ENCODE measurements at regions not wholly inside any gene's neighbourhood (a gene's known extent, or its start where the extent isn't known, plus 50 kb on each side); places are given as distances from the start of the nearest gene placed in this dataset.

- POLR2A ChIA-PET, result no interaction called here
- TF ChIP-seq EZH2phosphoT487 (IDR thresholded peaks at IDR 0.05; ENCODE audit: borderline replicate concordance, low read depth, low read length) (no peak), CTCF (conservative IDR thresholded peaks at IDR 0.05; ENCODE audit: low read length) (no peak)
- Histone ChIP-seq H3K4me3 (ENCODE audit: low read depth, low read length, poor library complexity, severe bottlenecking) (no peak overlapping the region), H3K36me3 (ENCODE audit: insufficient read depth, low read length) (no peaks in the 10 kb centered on the region), H3K9me3 (ENCODE audit: low read length) (no peaks in the 10 kb centered on the region), H3K79me2 (ENCODE audit: insufficient read depth, low read depth, low read length) (no peaks in the 10 kb centered on the region), H3K4me1 (ENCODE audit: insufficient read depth, low read length, poor library complexity, severe bottlenecking) (no peaks in the 10 kb centered on the region), H3K27ac (ENCODE audit: low read depth, low read length, poor library complexity, severe bottlenecking) (no peak overlapping the region), H3K9me2 (ENCODE audit: insufficient read depth, low read length) (no peaks in the 10 kb centered on the region), H3K4me2 (ENCODE audit: low read length) (no peak overlapping the region), H2AFZ (ENCODE audit: low read length) (no peak overlapping the region), H4K20me1 (ENCODE audit: insufficient read depth, low read length) (no peaks in the 10 kb centered on the region)
- DNase-seq (ENCODE audit: low spot score), result no peak
- intact Hi-C loops (cut with micrococcal nuclease; ENCODE audit: unreplicated experiment), result no loop called here
- BruUV-seq (replicated peaks), result no TSS peak
- CTCF ChIA-PET (ENCODE audit: unreplicated experiment), result no interaction called here
These were observed 411.1 kb upstream of the MPDZ start for GRCh38 chr9:13690595-13690994.

GRCh38 chr9:13689925-13690324 is 410.4 kb upstream of the MPDZ start:
- no TSS peak for BruUV-seq (replicated peaks)
- intact Hi-C loops (cut with micrococcal nuclease; ENCODE audit: unreplicated experiment), result no loop called here

More at GRCh38 chr9:13689925-13690324, 410.4 kb upstream of the MPDZ start:
- TF ChIP-seq EZH2phosphoT487 (IDR thresholded peaks at IDR 0.05; ENCODE audit: borderline replicate concordance, low read depth, low read length) (no peak), CTCF (conservative IDR thresholded peaks at IDR 0.05; ENCODE audit: low read length) (no peak)
- Histone ChIP-seq H3K4me3 (ENCODE audit: low read depth, low read length, poor library complexity, severe bottlenecking) (no peak overlapping the region), H4K20me1 (ENCODE audit: insufficient read depth, low read length) (no peaks in the 10 kb centered on the region), H2AFZ (ENCODE audit: low read length) (no peak overlapping the region), H3K9me3 (ENCODE audit: low read length) (no peaks in the 10 kb centered on the region), H3K79me2 (ENCODE audit: insufficient read depth, low read depth, low read length) (no peaks in the 10 kb centered on the region), H3K4me2 (ENCODE audit: low read length) (no peak overlapping the region), H3K36me3 (ENCODE audit: insufficient read depth, low read length) (no peaks in the 10 kb centered on the region), H3K4me1 (ENCODE audit: insufficient read depth, low read length, poor library complexity, severe bottlenecking) (no peaks in the 10 kb centered on the region), H3K27ac (ENCODE audit: low read depth, low read length, poor library complexity, severe bottlenecking) (no peak overlapping the region), H3K9me2 (ENCODE audit: insufficient read depth, low read length) (no peaks in the 10 kb centered on the region)
- CTCF ChIA-PET (ENCODE audit: unreplicated experiment), result no interaction called here
- POLR2A ChIA-PET, result no interaction called here
- no peak for DNase-seq (ENCODE audit: low spot score)

All from OCI-LY7 (cell line).